HG02943 (cell line): ENCODE measurements at regions not wholly inside any gene's neighbourhood (a gene's known extent, or its start where the extent isn't known, plus 50 kb on each side); places are given as distances from the start of the nearest gene placed in this dataset.
A peak's percentile ranks its signal among the peaks of the same experiment; 100 is the strongest.
"Not testable (repeated sequence)": the region's sequence is repeated elsewhere in the genome, so short reads cannot be mapped to it uniquely, and the experiment has no call there.

Source experiments
- ATAC-seq: cut with Tn5 transposase; IDR thresholded peaks from one replicate; pipeline ENCODE4 v1.9.1; 2021; ENCODE audit warnings: mild to moderate bottlenecking, low read depth, moderate library complexity; ENCODE audit not compliant: unreplicated experiment

DNA sequence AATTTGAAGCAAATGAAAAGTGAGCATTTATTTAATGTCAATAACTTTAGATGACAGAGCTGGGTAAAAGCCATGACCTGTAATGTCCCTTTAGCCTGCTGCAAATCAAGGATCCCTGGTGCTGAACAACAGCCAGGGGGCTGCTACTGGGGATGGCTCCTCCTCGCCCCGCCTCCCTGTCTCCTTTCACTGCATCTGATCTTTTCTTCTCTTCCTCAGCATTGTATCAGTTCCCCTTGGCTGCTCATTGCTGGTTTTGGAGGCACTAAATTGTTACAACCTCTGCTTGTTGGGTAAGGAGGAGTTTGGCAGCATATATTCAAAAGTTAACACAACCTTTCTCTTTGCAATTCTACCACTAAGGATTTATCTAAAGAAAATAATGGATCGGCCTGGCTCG is 236.3 kb upstream of the ID2 start:
- ATAC-seq: no peak

- not testable (repeated sequence) for ATAC-seq
Observed at GRCh38 chr2:8446751-8447150, 235.1 kb upstream of the ID2 start.

- ATAC-seq: no peak
Observed at GRCh38 chr2:8447610-8448221, 234.1 kb upstream of the ID2 start.

- no peak for ATAC-seq
Observed at GRCh38 chr2:8448824-8449556, 232.9 kb upstream of the ID2 start.

DNA sequence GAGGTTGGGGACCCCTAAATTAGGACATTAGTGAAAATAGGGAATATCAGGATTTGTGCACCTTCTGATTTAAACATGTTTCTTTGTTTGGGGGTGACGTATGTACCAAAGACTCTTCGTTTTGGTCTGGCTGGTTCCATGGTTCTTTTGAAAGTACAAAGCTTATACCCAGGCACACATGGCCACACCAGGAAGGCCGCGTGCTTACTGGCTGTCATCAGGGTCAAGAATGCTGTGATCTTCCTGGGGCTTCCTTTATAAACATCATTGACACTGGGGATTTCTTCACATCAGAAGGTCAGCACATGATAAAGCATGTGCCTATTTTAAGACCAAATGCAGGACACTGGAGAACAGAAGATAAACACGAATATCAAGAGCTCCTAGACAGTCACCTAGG is 230.6 kb upstream of the ID2 start:
- no peak for ATAC-seq

- no peak for ATAC-seq
Observed at GRCh38 chr2:8452296-8452695, 229.6 kb upstream of the ID2 start.

- ATAC-seq: no peak
Observed at GRCh38 chr2:8452979-8453903, 228.6 kb upstream of the ID2 start.

DNA sequence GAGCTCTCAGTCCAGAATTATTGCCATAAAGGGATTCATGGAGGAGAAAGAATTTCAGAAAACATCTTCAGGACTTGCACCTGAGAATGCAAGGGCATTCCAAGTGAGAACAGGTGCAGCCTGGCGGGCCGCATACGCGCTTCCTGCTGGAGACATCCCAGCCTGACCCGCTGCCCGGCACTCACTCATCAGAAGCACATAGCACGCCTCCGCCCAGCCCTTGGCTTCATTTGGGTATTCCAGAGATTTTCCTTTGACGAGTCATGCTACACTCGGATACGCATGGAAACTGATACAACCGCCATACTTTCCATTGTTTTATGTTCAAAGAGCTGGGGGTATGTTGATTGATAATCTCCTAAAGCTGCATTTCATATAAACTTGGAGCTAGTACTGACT is 228.0 kb upstream of the ID2 start:
- no peak for ATAC-seq

- ATAC-seq: no peak
Observed at GRCh38 chr2:8454797-8455196, 227.1 kb upstream of the ID2 start.

GRCh38 chr2:8455236-8456150 is 226.4 kb upstream of the ID2 start:
- peak; percentile 26 for ATAC-seq

- peak; percentile 63 for ATAC-seq
Observed at GRCh38 chr2:8456151-8457091, 225.4 kb upstream of the ID2 start.

- no peak for ATAC-seq
Observed at GRCh38 chr2:8457092-8457481, 224.8 kb upstream of the ID2 start.

- ATAC-seq: no peak
Observed at GRCh38 chr2:8457699-8458502, 224.0 kb upstream of the ID2 start.

GRCh38 chr2:8458503-8459459 is 223.1 kb upstream of the ID2 start:
- no peak for ATAC-seq

DNA sequence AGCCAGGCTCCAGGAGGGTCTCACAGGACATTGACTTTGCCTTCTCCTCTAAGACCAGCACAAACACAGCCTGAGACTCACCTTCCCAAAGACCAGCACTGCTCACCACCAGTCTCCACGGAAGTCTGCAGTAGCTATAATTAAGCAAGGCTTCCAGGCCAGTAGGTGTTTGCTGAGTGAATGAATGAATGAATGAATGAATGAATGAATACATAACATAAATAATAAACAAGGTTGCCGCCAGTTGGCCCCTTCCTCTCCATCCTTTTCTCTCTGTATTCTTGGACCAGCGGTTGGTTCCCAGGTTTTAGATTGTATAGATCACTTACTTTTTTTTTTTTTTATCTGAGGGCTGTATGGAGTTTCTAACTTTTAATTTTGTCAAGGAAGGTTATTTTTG is 222.4 kb upstream of the ID2 start:
- ATAC-seq: no peak

GRCh38 chr2:8461341-8461740 is 220.5 kb upstream of the ID2 start:
- no peak for ATAC-seq

DNA sequence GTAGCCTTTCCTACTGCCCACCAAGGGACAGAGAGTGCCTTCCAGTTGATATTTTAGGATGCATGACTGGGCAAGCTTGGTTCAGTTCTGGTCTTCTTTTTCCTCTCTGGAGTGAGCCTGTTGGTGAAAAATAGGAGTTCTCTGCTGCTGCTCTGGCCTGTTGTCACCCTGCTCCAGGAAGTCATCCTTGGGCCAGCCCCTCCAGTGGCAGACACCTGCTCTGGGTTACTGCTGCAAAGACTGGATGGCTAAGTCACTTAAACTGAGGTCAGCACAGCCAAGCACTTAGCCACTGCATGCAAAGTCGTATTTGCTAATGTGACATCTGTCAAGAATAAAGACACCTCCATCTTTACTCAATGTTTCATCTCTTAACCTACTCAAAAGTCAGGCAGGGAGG is 219.6 kb upstream of the ID2 start:
- no peak for ATAC-seq
